ENCODE measurements at regions not wholly inside any gene's neighbourhood (a gene's known extent, or its start where the extent isn't known, plus 50 kb on each side); places are given as distances from the start of the nearest gene placed in this dataset.

- no peaks in the 10 kb centered on the region for H3K9me3 ChIP-seq
- H3K4me1 ChIP-seq = no peaks in the 10 kb centered on the region
- no peak for DNase-seq (ENCODE audit: low spot score in 2 of 2)
- no peak overlapping the region for H3K27ac ChIP-seq
- no peaks in the 10 kb centered on the region for H3K36me3 ChIP-seq
- TF ChIP-seq, protein P1, sequence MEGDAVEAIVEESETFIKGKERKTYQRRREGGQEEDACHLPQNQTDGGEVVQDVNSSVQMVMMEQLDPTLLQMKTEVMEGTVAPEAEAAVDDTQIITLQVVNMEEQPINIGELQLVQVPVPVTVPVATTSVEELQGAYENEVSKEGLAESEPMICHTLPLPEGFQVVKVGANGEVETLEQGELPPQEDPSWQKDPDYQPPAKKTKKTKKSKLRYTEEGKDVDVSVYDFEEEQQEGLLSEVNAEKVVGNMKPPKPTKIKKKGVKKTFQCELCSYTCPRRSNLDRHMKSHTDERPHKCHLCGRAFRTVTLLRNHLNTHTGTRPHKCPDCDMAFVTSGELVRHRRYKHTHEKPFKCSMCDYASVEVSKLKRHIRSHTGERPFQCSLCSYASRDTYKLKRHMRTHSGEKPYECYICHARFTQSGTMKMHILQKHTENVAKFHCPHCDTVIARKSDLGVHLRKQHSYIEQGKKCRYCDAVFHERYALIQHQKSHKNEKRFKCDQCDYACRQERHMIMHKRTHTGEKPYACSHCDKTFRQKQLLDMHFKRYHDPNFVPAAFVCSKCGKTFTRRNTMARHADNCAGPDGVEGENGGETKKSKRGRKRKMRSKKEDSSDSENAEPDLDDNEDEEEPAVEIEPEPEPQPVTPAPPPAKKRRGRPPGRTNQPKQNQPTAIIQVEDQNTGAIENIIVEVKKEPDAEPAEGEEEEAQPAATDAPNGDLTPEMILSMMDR (IDR thresholded peaks at IDR 0.05) = no peak
- TF ChIP-seq POLR2AphosphoS5 (IDR thresholded peaks at IDR 0.05) = no peak
- no peak for TF ChIP-seq POLR2A (IDR thresholded peaks at IDR 0.05)
- intact Hi-C loops (cut with DNase I; ENCODE audit: low total_unique reads) = no loop called here
- no peaks in the 10 kb centered on the region for H3K27me3 ChIP-seq
- H3K4me3 ChIP-seq = no peak overlapping the region
Measured at GRCh38 chr4:35342833-35343232, 901.5 kb downstream of the ARAP2 start.

GRCh38 chr4:35347276-35347675 is 897.0 kb downstream of the ARAP2 start:
- Histone ChIP-seq H3K27ac (no peak overlapping the region), H3K9me3 (no peaks in the 10 kb centered on the region), H3K36me3 (no peaks in the 10 kb centered on the region), H3K4me1 (no peaks in the 10 kb centered on the region), H3K27me3 (no peaks in the 10 kb centered on the region), H3K4me3 (no peak overlapping the region)
- TF ChIP-seq POLR2A (IDR thresholded peaks at IDR 0.05) (no peak), POLR2AphosphoS5 (IDR thresholded peaks at IDR 0.05) (no peak)
- TF ChIP-seq, protein P1 (IDR thresholded peaks at IDR 0.05) = no peak
- no peak for DNase-seq (ENCODE audit: low spot score in 2 of 2)
- intact Hi-C loops (cut with DNase I; ENCODE audit: low total_unique reads) = no loop called here

DNA sequence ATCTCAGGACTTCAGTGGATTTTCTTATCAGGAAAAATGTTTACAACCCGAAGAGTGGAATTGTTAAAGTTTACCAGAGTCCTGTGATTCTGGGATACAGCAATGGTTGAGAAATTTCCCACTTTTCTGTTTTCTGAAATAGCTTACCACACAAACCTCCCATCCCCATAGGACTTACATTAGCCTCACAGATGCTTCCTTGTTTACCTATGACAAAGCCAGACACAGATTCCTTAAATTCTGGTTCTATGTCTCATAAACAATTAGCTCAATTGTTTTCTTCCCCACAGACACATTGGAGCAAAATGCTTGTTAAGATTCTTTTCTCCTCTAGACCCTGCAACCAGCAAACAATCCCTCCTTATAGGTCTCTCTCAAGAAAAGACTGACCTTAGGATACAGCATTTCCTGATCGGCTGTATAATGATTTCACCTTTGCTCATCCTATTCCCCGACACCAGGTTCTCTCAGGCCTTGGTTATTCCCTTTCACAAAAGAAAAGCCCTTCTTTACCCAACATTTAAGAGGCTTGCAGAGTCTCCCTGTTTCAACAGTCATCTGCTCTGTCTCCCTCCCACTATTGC is 886.2 kb downstream of the ARAP2 start:
- intact Hi-C loops (cut with DNase I; ENCODE audit: low total_unique reads) = no loop called here
- no peaks in the 10 kb centered on the region for H3K9me3 ChIP-seq
- H3K27me3 ChIP-seq = no peaks in the 10 kb centered on the region
- TF ChIP-seq POLR2AphosphoS5 (IDR thresholded peaks at IDR 0.05) (no peak), POLR2A (IDR thresholded peaks at IDR 0.05) (no peak)
- TF ChIP-seq, protein P1 (IDR thresholded peaks at IDR 0.05) = no peak
- no peaks in the 10 kb centered on the region for H3K36me3 ChIP-seq
- H3K4me1 ChIP-seq = no peaks in the 10 kb centered on the region
- no peak overlapping the region for H3K4me3 ChIP-seq
- DNase-seq (ENCODE audit: low spot score in 2 of 2) = no peak
- no peak overlapping the region for H3K27ac ChIP-seq

- Histone ChIP-seq H3K27me3 (no peaks in the 10 kb centered on the region), H3K4me1 (no peaks in the 10 kb centered on the region), H3K4me3 (no peak overlapping the region), H3K9me3 (peaks cover 0 to 4% of the 10 kb centered on the region in 2 donors), H3K36me3 (no peaks in the 10 kb centered on the region), H3K27ac (no peak overlapping the region)
- intact Hi-C loops (cut with DNase I; ENCODE audit: low total_unique reads) = no loop called here
- TF ChIP-seq POLR2AphosphoS5 (IDR thresholded peaks at IDR 0.05) (no peak), POLR2A (IDR thresholded peaks at IDR 0.05) (no peak)
- TF ChIP-seq, protein P1 (IDR thresholded peaks at IDR 0.05) = no peak
- no peak for DNase-seq (ENCODE audit: low spot score in 2 of 2)
Measured at GRCh38 chr4:35364321-35364870, 879.9 kb downstream of the ARAP2 start.

- intact Hi-C loops (cut with DNase I; ENCODE audit: low total_unique reads) = no loop called here
- no peak for DNase-seq (ENCODE audit: low spot score in 2 of 2)
- Histone ChIP-seq H3K4me1 (no peaks in the 10 kb centered on the region), H3K36me3 (no peaks in the 10 kb centered on the region), H3K27me3 (no peaks in the 10 kb centered on the region), H3K4me3 (no peak overlapping the region), H3K27ac (no peak overlapping the region), H3K9me3 (peaks cover 0 to 4% of the 10 kb centered on the region in 2 donors)
- TF ChIP-seq, protein P1 (IDR thresholded peaks at IDR 0.05) = no peak
- TF ChIP-seq POLR2A (IDR thresholded peaks at IDR 0.05) (no peak), POLR2AphosphoS5 (IDR thresholded peaks at IDR 0.05) (no peak)
Measured at GRCh38 chr4:35365186-35365585, 879.1 kb downstream of the ARAP2 start.
